GM23338 (cell line): ENCODE measurements at regions not wholly inside any gene's neighbourhood (a gene's known extent, or its start where the extent isn't known, plus 50 kb on each side); places are given as distances from the start of the nearest gene placed in this dataset.

Source experiments
- ATAC-seq: fragments of 200-7000 bp; cut with Tn5 transposase; 3 replicates; pipeline ENCODE4 v1.9.1; 2020
- DNase-seq: peaks from one replicate; pipeline ENCODE4 v3.0.0-alpha.2; 2015; ENCODE audit warnings: low spot score
- H2AFZ ChIP-seq: fragments of 200-600 bp; sonication (generic); 2 replicates; pipeline ENCODE4 v1.8.0; 2016; ENCODE audit warnings: antibody characterized with exemption, mild to moderate bottlenecking, moderate library complexity
- H3F3A ChIP-seq: fragments of 200-600 bp; sonication (generic); replicated peaks from 2 replicates; pipeline ENCODE4 v1.8.0; 2017; ENCODE audit warnings: antibody characterized with exemption, mixed run types, low read depth
- H3K27ac ChIP-seq: fragments of 200-600 bp; sonication (generic); 2 replicates; pipeline ENCODE4 v1.6.1; 2016; ENCODE audit warnings: low read depth
- H3K27me3 ChIP-seq: fragments of 200-600 bp; sonication (generic); 2 replicates; pipeline ENCODE4 v1.8.0; 2016; ENCODE audit warnings: mild to moderate bottlenecking, mixed run types, moderate library complexity; ENCODE audit not compliant: insufficient read depth
- H3K36me3 ChIP-seq: fragments of 200-600 bp; sonication (generic); 2 replicates; pipeline ENCODE4 v1.8.0; 2016; ENCODE audit warnings: mild to moderate bottlenecking; ENCODE audit not compliant: insufficient read depth
- H3K4me1 ChIP-seq: fragments of 200-600 bp; sonication (generic); 2 replicates; pipeline ENCODE4 v1.8.0; 2016; ENCODE audit warnings: mild to moderate bottlenecking, moderate library complexity; ENCODE audit not compliant: insufficient read depth
- H3K4me2 ChIP-seq: fragments of 200-600 bp; sonication (generic); 2 replicates; pipeline ENCODE4 v1.7.1; 2017; ENCODE audit warnings: mixed run types
- H3K4me3 ChIP-seq: fragments of 200-600 bp; sonication (generic); 2 replicates; pipeline ENCODE4 v1.6.1; 2016; ENCODE audit warnings: mixed run types
- H3K79me2 ChIP-seq: fragments of 200-600 bp; sonication (generic); replicated peaks from 2 replicates; pipeline ENCODE4 v1.8.0; 2017; ENCODE audit warnings: mild to moderate bottlenecking; ENCODE audit not compliant: insufficient read depth
- H3K9me2 ChIP-seq: fragments of 200-600 bp; sonication (generic); 2 replicates; pipeline ENCODE4 v1.8.0; 2017; ENCODE audit not compliant: insufficient read depth
- H4K20me1 ChIP-seq: fragments of 200-600 bp; sonication (generic); replicated peaks from 2 replicates; pipeline ENCODE4 v1.8.0; 2017; ENCODE audit warnings: mild to moderate bottlenecking; ENCODE audit not compliant: insufficient read depth
- H3K27ac Mint-ChIP-seq: 2 replicates; pipeline ENCODE4 v1.8.0; 2020; ENCODE audit warnings: inconsistent platforms, mild to moderate bottlenecking, moderate library complexity, mixed read lengths
- H3K27me3 Mint-ChIP-seq: 3 replicates; pipeline ENCODE4 v1.8.0; 2022; ENCODE audit warnings: low read depth, mild to moderate bottlenecking, moderate library complexity, mixed read lengths, inconsistent platforms; ENCODE audit not compliant: insufficient read depth, poor library complexity
- H3K36me3 Mint-ChIP-seq: 3 replicates; pipeline ENCODE4 v1.8.0; 2021; ENCODE audit warnings: low read depth, mild to moderate bottlenecking, inconsistent platforms, moderate library complexity, mixed read lengths
- H3K4me1 Mint-ChIP-seq: 3 replicates; pipeline ENCODE4 v1.8.0; 2020; ENCODE audit warnings: mild to moderate bottlenecking, inconsistent platforms, mixed read lengths
- H3K4me3 Mint-ChIP-seq: 3 replicates; pipeline ENCODE4 v1.8.0; 2021; ENCODE audit warnings: moderate library complexity, mild to moderate bottlenecking, inconsistent platforms, mixed read lengths
- H3K9me3 Mint-ChIP-seq: 3 replicates; pipeline ENCODE4 v1.8.0; 2020; ENCODE audit warnings: moderate library complexity, mild to moderate bottlenecking, inconsistent platforms, mixed read lengths
- EZH2 ChIP-seq: fragments of 200-600 bp; sonication (generic); IDR thresholded peaks from one replicate; pipeline ENCODE4 v1.8.0; 2017; ENCODE audit warnings: antibody characterized with exemption, mild to moderate bottlenecking, low read depth; ENCODE audit not compliant: unreplicated experiment
- EZH2phosphoT487 ChIP-seq: fragments of 200-600 bp; sonication (generic); IDR thresholded peaks from one replicate; pipeline ENCODE4 v1.8.1; 2018; ENCODE audit warnings: antibody characterized with exemption; ENCODE audit not compliant: unreplicated experiment
- JUNB ChIP-seq: IDR thresholded peaks from one replicate; pipeline ENCODE4 v1.6.1; 2016; ENCODE audit warnings: antibody characterized with exemption; ENCODE audit not compliant: unreplicated experiment
- NANOG ChIP-seq: IDR thresholded peaks from 2 replicates; pipeline ENCODE4 v1.6.1; 2016; ENCODE audit warnings: antibody characterized with exemption, borderline replicate concordance
- POLR2AphosphoS5 ChIP-seq: IDR thresholded peaks from 2 replicates; pipeline ENCODE4 v1.6.1; 2016; ENCODE audit warnings: antibody characterized with exemption, low read depth
- REST ChIP-seq: IDR thresholded peaks from one replicate; pipeline ENCODE4 v1.6.1; 2018; ENCODE audit warnings: antibody characterized with exemption; ENCODE audit not compliant: unreplicated experiment
- STAT1 ChIP-seq: IDR thresholded peaks from one replicate; pipeline ENCODE4 v1.6.1; 2016; ENCODE audit warnings: antibody characterized with exemption; ENCODE audit not compliant: unreplicated experiment
- TF ChIP-seq, protein P1 (sequence below), 2 experiments: fragments of 200-600 bp in 1 of 2; sonication (generic) in 1 of 2; conservative IDR thresholded peaks; 2 replicates each; pipeline versions ENCODE4 v1.5.1 to v1.6.1; 2016 to 2017; ENCODE audit warnings: antibody characterized with exemption in 2 of 2, low read depth in 2 of 2, mild to moderate bottlenecking in 2 of 2, moderate library complexity in 1 of 2

- Histone ChIP-seq H3K4me3 (no peak overlapping the region), H3K4me1 (no peaks in the 10 kb centered on the region), H3K79me2 (peaks cover 3% of the 10 kb centered on the region; the same call in 1 of the 2 replicates), H3K36me3 (no peaks in the 10 kb centered on the region), H3K4me2 (no peak overlapping the region), H3K9me2 (no peaks in the 10 kb centered on the region), H3F3A (no peaks in the 10 kb centered on the region), H3K27me3 (no peaks in the 10 kb centered on the region), H2AFZ (no peak overlapping the region), H3K27ac (no peak overlapping the region), H4K20me1 (no peaks in the 10 kb centered on the region)
- no peaks in the 10 kb centered on the region for H3K27me3 Mint-ChIP-seq
- no peak overlapping the region for H3K4me3 Mint-ChIP-seq
- TF ChIP-seq STAT1, result no peak
- TF ChIP-seq NANOG, result no peak
- TF ChIP-seq REST, result no peak
- TF ChIP-seq JUNB, result no peak
- H3K4me1 Mint-ChIP-seq, result peaks cover 10% of the 10 kb centered on the region
- no peaks in the 10 kb centered on the region for H3K9me3 Mint-ChIP-seq
- no peak for DNase-seq
- peaks cover 26% of the 10 kb centered on the region for H3K36me3 Mint-ChIP-seq
- no peak overlapping the region for H3K27ac Mint-ChIP-seq
- no peak for ATAC-seq
These were observed 232.3 kb downstream of the PRL start for GRCh38 chr6:22064558-22064957.

- no peaks in the 10 kb centered on the region for H3K9me3 Mint-ChIP-seq
- no peaks in the 10 kb centered on the region for H3K27me3 Mint-ChIP-seq
- Histone ChIP-seq H3K36me3 (no peaks in the 10 kb centered on the region), H3K4me1 (peaks cover 15% of the 10 kb centered on the region), H2AFZ (no peak overlapping the region), H3K27ac (no peak overlapping the region), H3K27me3 (no peaks in the 10 kb centered on the region), H4K20me1 (no peaks in the 10 kb centered on the region), H3K4me2 (no peak overlapping the region), H3F3A (no peaks in the 10 kb centered on the region), H3K9me2 (no peaks in the 10 kb centered on the region), H3K79me2 (peaks cover 3% of the 10 kb centered on the region; the same call in 1 of the 2 replicates), H3K4me3 (no peak overlapping the region)
- no peak for TF ChIP-seq STAT1
- TF ChIP-seq POLR2AphosphoS5, result no peak
- H3K27ac Mint-ChIP-seq, result peak overlapping the region; percentile 12; the same call in 1 of the 2 replicates
- DNase-seq, result no peak
- H3K36me3 Mint-ChIP-seq, result peaks cover 17% of the 10 kb centered on the region
- no peak overlapping the region for H3K4me3 Mint-ChIP-seq
- ATAC-seq, result no peak
- H3K4me1 Mint-ChIP-seq, result peaks cover 27% of the 10 kb centered on the region
These were observed 229.7 kb downstream of the PRL start for GRCh38 chr6:22067122-22067521.

- Mint-ChIP-seq H3K4me1 (peaks cover 31% of the 10 kb centered on the region), H3K4me3 (no peak overlapping the region), H3K9me3 (no peaks in the 10 kb centered on the region), H3K27ac (no peak overlapping the region), H3K36me3 (peaks cover 15% of the 10 kb centered on the region), H3K27me3 (no peaks in the 10 kb centered on the region)
- Histone ChIP-seq H4K20me1 (no peaks in the 10 kb centered on the region), H3K4me1 (peaks cover 16% of the 10 kb centered on the region), H3K79me2 (peaks cover 3% of the 10 kb centered on the region; the same call in 1 of the 2 replicates), H2AFZ (no peak overlapping the region), H3K27ac (no peak overlapping the region), H3K9me2 (no peaks in the 10 kb centered on the region), H3K27me3 (no peaks in the 10 kb centered on the region), H3K4me2 (no peak overlapping the region), H3K4me3 (no peak overlapping the region), H3F3A (no peaks in the 10 kb centered on the region), H3K36me3 (no peaks in the 10 kb centered on the region)
- DNase-seq (no peak), ATAC-seq (no peak)
- TF ChIP-seq STAT1 (no peak), JUNB (no peak), REST (no peak), EZH2 (no peak), NANOG (no peak), EZH2phosphoT487 (no peak), POLR2AphosphoS5 (no peak)
- TF ChIP-seq, protein P1, sequence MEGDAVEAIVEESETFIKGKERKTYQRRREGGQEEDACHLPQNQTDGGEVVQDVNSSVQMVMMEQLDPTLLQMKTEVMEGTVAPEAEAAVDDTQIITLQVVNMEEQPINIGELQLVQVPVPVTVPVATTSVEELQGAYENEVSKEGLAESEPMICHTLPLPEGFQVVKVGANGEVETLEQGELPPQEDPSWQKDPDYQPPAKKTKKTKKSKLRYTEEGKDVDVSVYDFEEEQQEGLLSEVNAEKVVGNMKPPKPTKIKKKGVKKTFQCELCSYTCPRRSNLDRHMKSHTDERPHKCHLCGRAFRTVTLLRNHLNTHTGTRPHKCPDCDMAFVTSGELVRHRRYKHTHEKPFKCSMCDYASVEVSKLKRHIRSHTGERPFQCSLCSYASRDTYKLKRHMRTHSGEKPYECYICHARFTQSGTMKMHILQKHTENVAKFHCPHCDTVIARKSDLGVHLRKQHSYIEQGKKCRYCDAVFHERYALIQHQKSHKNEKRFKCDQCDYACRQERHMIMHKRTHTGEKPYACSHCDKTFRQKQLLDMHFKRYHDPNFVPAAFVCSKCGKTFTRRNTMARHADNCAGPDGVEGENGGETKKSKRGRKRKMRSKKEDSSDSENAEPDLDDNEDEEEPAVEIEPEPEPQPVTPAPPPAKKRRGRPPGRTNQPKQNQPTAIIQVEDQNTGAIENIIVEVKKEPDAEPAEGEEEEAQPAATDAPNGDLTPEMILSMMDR (conservative IDR thresholded peaks at IDR 0.05; ENCODE audit: low read depth in 2 of 2), result no peak
These were observed 229.2 kb downstream of the PRL start for GRCh38 chr6:22067671-22068070.
